WTC11 (cell line): ENCODE measurements at regions not wholly inside any gene's neighbourhood (a gene's known extent, or its start where the extent isn't known, plus 50 kb on each side); places are given as distances from the start of the nearest gene placed in this dataset.

Experiments used
- ATAC-seq: fragments of 200-7000 bp; cut with Tn5 transposase; 2 replicates; pipeline ENCODE4 v1.10.0; 2021; ENCODE audit warnings: mild to moderate bottlenecking, moderate library complexity
- CTCF ChIA-PET: fragments of 300-600 bp; sonication (Branson Sonifier 250); formaldehyde crosslinking; loops from one replicate; lab custom pipeline; 2021; ENCODE audit warnings: antibody characterized with exemption; lab: Charles Lee
- POLR2A ChIA-PET: fragments of 350-600 bp; sonication (Branson Sonifier 250); formaldehyde crosslinking; loops from one replicate; lab custom pipeline; 2021; ENCODE audit warnings: antibody characterized with exemption; lab: Charles Lee
- DNase-seq: peaks from one replicate; pipeline ENCODE4 v3.0.0; 2021; ENCODE audit warnings: low spot score
- H3K27ac Mint-ChIP-seq: 2 replicates; pipeline ENCODE4 v1.8.0; 2021; ENCODE audit warnings: mixed read lengths
- H3K27me3 Mint-ChIP-seq: 2 replicates; pipeline ENCODE4 v1.8.0; 2021; ENCODE audit warnings: low read depth, mild to moderate bottlenecking, moderate library complexity, mixed read lengths
- H3K36me3 Mint-ChIP-seq: 2 replicates; pipeline ENCODE4 v1.8.0; 2021; ENCODE audit warnings: mixed read lengths
- H3K4me1 Mint-ChIP-seq: 2 replicates; pipeline ENCODE4 v1.8.0; 2022; ENCODE audit warnings: mixed read lengths
- H3K4me3 Mint-ChIP-seq: 2 replicates; pipeline ENCODE4 v1.8.0; 2021; ENCODE audit warnings: mild to moderate bottlenecking, moderate library complexity, mixed read lengths
- H3K9me3 Mint-ChIP-seq: 2 replicates; pipeline ENCODE4 v1.8.0; 2021; ENCODE audit warnings: mixed read lengths
- GRHL2 ChIP-seq: fragments of 250-450 bp; sonication (Bioruptor Pico); IDR thresholded peaks from 2 replicates; pipeline ENCODE4 v1.8.0; 2022; ENCODE audit warnings: mild to moderate bottlenecking, moderate library complexity; ENCODE audit not compliant: insufficient replicate concordance, severe bottlenecking
- NFYB ChIP-seq: sonication (generic); formaldehyde crosslinking; conservative IDR thresholded peaks from 2 replicates; pipeline ENCODE4 v1.8.0; 2022; ENCODE audit warnings: low read depth, missing genetic modification reagents
- PRRX2 ChIP-seq: fragments of 250-450 bp; sonication (Bioruptor Pico); IDR thresholded peaks from 2 replicates; pipeline ENCODE4 v1.8.0; 2021; ENCODE audit warnings: mild to moderate bottlenecking
- SMAD4 ChIP-seq: sonication (generic); formaldehyde crosslinking; IDR thresholded peaks from 2 replicates; pipeline ENCODE4 v1.8.0; 2022; ENCODE audit warnings: mild to moderate bottlenecking, missing genetic modification reagents
- ZNF121 ChIP-seq: sonication (generic); formaldehyde crosslinking; IDR thresholded peaks from 2 replicates; pipeline ENCODE4 v1.8.0; 2023; ENCODE audit warnings: missing genetic modification reagents
- ZNF396 ChIP-seq: fragments of 250-450 bp; sonication (Bioruptor Pico); IDR thresholded peaks from 2 replicates; pipeline ENCODE4 v1.8.0; 2021; ENCODE audit warnings: mild to moderate bottlenecking, moderate library complexity, borderline replicate concordance
- ZNF416 ChIP-seq: fragments of 250-450 bp; sonication (Bioruptor Pico); IDR thresholded peaks from 2 replicates; pipeline ENCODE4 v1.9.0; 2021; ENCODE audit warnings: mild to moderate bottlenecking, inconsistent platforms
- TF ChIP-seq, protein P1 (sequence below): sonication (generic); formaldehyde crosslinking; IDR thresholded peaks from 2 replicates; pipeline ENCODE4 v1.8.1; 2022; ENCODE audit warnings: low read depth, missing genetic modification reagents, borderline replicate concordance
- TF ChIP-seq, protein P2 (sequence below): fragments of 250-450 bp; sonication (Bioruptor Pico); IDR thresholded peaks from 2 replicates; pipeline ENCODE4 v1.9.0; 2021; ENCODE audit warnings: mild to moderate bottlenecking, borderline replicate concordance
- TF ChIP-seq, protein P3 (sequence below): fragments of 250-450 bp; sonication (Bioruptor Pico); IDR thresholded peaks from 2 replicates; pipeline ENCODE4 v1.9.0; 2021; ENCODE audit warnings: mild to moderate bottlenecking
- TF ChIP-seq, protein P4 (sequence below): sonication (generic); formaldehyde crosslinking; IDR thresholded peaks from 2 replicates; pipeline ENCODE4 v1.8.1; 2023; ENCODE audit warnings: mild to moderate bottlenecking, missing genetic modification reagents, borderline replicate concordance
- TF ChIP-seq, protein P5 (sequence below): fragments of 250-450 bp; sonication (Bioruptor Pico); IDR thresholded peaks from 2 replicates; pipeline ENCODE4 v2.1.2; 2022; ENCODE audit warnings: mild to moderate bottlenecking, moderate library complexity
- TF ChIP-seq, protein P6 (sequence below): sonication (generic); formaldehyde crosslinking; IDR thresholded peaks from 2 replicates; pipeline ENCODE4 v1.8.0; 2022; ENCODE audit warnings: missing genetic modification reagents
- TF ChIP-seq, protein P7 (sequence below): fragments of 250-450 bp; sonication (Bioruptor Pico); IDR thresholded peaks from 2 replicates; pipeline ENCODE4 v1.9.0; 2021; ENCODE audit warnings: mild to moderate bottlenecking

DNA sequence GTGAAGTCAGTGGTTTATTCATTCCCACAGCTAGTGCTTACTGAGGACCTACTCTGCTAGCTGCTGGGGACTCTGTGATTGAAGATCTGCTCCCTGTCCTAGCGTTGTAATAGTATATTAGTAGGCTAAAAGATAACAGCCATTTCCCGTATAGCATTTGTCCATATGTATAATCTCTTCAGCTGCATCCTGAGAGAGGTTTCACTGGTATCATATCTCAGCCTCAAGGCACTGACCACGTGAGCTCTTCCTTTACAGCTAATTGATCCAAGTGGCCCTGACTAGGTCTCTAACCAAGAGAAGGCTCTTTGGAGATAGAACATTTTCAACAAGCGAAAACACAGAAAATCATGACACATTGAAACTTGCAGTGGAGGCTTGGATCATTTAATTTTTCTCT, 110.2 kb downstream of the APIP start:
- H3K36me3 Mint-ChIP-seq: peaks cover 4% of the 10 kb centered on the region; the same call in 1 of the 2 replicates
- no peaks in the 10 kb centered on the region for H3K4me1 Mint-ChIP-seq
- H3K4me3 Mint-ChIP-seq: no peak overlapping the region
- no peaks in the 10 kb centered on the region for H3K27me3 Mint-ChIP-seq
- DNase-seq (no peak), ATAC-seq (no peak)
- no peaks in the 10 kb centered on the region; the same call in 1 of the 2 replicates for H3K9me3 Mint-ChIP-seq
- POLR2A ChIA-PET: no interaction called here
- H3K27ac Mint-ChIP-seq: no peak overlapping the region
- CTCF ChIA-PET: interaction anchor here (1.5 kb wide), 1 partner anchor 15 kb away, joined by 4 read pairs; no protein-coding TSS in a partner anchor
- TF ChIP-seq SMAD4 (CRISPR knock-in tag) (no peak), ZNF416 (no peak), PRRX2 (CRISPR knock-in tag) (no peak), ZNF121 (CRISPR knock-in tag) (no peak), GRHL2 (CRISPR knock-in tag) (no peak), NFYB (CRISPR knock-in tag) (no peak), ZNF396 (CRISPR knock-in tag) (no peak)
- TF ChIP-seq, protein P1, sequence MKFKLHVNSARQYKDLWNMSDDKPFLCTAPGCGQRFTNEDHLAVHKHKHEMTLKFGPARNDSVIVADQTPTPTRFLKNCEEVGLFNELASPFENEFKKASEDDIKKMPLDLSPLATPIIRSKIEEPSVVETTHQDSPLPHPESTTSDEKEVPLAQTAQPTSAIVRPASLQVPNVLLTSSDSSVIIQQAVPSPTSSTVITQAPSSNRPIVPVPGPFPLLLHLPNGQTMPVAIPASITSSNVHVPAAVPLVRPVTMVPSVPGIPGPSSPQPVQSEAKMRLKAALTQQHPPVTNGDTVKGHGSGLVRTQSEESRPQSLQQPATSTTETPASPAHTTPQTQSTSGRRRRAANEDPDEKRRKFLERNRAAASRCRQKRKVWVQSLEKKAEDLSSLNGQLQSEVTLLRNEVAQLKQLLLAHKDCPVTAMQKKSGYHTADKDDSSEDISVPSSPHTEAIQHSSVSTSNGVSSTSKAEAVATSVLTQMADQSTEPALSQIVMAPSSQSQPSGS: no peak
- TF ChIP-seq, protein P2, sequence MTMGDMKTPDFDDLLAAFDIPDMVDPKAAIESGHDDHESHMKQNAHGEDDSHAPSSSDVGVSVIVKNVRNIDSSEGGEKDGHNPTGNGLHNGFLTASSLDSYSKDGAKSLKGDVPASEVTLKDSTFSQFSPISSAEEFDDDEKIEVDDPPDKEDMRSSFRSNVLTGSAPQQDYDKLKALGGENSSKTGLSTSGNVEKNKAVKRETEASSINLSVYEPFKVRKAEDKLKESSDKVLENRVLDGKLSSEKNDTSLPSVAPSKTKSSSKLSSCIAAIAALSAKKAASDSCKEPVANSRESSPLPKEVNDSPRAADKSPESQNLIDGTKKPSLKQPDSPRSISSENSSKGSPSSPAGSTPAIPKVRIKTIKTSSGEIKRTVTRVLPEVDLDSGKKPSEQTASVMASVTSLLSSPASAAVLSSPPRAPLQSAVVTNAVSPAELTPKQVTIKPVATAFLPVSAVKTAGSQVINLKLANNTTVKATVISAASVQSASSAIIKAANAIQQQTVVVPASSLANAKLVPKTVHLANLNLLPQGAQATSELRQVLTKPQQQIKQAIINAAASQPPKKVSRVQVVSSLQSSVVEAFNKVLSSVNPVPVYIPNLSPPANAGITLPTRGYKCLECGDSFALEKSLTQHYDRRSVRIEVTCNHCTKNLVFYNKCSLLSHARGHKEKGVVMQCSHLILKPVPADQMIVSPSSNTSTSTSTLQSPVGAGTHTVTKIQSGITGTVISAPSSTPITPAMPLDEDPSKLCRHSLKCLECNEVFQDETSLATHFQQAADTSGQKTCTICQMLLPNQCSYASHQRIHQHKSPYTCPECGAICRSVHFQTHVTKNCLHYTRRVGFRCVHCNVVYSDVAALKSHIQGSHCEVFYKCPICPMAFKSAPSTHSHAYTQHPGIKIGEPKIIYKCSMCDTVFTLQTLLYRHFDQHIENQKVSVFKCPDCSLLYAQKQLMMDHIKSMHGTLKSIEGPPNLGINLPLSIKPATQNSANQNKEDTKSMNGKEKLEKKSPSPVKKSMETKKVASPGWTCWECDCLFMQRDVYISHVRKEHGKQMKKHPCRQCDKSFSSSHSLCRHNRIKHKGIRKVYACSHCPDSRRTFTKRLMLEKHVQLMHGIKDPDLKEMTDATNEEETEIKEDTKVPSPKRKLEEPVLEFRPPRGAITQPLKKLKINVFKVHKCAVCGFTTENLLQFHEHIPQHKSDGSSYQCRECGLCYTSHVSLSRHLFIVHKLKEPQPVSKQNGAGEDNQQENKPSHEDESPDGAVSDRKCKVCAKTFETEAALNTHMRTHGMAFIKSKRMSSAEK (CRISPR knock-in tag): no peak
- TF ChIP-seq, protein P3, sequence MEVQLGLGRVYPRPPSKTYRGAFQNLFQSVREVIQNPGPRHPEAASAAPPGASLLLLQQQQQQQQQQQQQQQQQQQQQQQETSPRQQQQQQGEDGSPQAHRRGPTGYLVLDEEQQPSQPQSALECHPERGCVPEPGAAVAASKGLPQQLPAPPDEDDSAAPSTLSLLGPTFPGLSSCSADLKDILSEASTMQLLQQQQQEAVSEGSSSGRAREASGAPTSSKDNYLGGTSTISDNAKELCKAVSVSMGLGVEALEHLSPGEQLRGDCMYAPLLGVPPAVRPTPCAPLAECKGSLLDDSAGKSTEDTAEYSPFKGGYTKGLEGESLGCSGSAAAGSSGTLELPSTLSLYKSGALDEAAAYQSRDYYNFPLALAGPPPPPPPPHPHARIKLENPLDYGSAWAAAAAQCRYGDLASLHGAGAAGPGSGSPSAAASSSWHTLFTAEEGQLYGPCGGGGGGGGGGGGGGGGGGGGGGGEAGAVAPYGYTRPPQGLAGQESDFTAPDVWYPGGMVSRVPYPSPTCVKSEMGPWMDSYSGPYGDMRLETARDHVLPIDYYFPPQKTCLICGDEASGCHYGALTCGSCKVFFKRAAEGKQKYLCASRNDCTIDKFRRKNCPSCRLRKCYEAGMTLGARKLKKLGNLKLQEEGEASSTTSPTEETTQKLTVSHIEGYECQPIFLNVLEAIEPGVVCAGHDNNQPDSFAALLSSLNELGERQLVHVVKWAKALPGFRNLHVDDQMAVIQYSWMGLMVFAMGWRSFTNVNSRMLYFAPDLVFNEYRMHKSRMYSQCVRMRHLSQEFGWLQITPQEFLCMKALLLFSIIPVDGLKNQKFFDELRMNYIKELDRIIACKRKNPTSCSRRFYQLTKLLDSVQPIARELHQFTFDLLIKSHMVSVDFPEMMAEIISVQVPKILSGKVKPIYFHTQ (CRISPR knock-in tag): no peak
- TF ChIP-seq, protein P4, sequence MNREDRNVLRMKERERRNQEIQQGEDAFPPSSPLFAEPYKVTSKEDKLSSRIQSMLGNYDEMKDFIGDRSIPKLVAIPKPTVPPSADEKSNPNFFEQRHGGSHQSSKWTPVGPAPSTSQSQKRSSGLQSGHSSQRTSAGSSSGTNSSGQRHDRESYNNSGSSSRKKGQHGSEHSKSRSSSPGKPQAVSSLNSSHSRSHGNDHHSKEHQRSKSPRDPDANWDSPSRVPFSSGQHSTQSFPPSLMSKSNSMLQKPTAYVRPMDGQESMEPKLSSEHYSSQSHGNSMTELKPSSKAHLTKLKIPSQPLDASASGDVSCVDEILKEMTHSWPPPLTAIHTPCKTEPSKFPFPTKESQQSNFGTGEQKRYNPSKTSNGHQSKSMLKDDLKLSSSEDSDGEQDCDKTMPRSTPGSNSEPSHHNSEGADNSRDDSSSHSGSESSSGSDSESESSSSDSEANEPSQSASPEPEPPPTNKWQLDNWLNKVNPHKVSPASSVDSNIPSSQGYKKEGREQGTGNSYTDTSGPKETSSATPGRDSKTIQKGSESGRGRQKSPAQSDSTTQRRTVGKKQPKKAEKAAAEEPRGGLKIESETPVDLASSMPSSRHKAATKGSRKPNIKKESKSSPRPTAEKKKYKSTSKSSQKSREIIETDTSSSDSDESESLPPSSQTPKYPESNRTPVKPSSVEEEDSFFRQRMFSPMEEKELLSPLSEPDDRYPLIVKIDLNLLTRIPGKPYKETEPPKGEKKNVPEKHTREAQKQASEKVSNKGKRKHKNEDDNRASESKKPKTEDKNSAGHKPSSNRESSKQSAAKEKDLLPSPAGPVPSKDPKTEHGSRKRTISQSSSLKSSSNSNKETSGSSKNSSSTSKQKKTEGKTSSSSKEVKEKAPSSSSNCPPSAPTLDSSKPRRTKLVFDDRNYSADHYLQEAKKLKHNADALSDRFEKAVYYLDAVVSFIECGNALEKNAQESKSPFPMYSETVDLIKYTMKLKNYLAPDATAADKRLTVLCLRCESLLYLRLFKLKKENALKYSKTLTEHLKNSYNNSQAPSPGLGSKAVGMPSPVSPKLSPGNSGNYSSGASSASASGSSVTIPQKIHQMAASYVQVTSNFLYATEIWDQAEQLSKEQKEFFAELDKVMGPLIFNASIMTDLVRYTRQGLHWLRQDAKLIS (CRISPR knock-in tag): no peak
- TF ChIP-seq, protein P5, sequence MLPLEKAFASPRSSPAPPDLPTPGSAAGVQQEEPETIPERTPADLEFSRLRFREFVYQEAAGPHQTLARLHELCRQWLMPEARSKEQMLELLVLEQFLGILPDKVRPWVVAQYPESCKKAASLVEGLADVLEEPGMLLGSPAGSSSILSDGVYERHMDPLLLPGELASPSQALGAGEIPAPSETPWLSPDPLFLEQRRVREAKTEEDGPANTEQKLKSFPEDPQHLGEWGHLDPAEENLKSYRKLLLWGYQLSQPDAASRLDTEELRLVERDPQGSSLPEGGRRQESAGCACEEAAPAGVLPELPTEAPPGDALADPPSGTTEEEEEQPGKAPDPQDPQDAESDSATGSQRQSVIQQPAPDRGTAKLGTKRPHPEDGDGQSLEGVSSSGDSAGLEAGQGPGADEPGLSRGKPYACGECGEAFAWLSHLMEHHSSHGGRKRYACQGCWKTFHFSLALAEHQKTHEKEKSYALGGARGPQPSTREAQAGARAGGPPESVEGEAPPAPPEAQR (CRISPR knock-in tag): no peak
- TF ChIP-seq, protein P6, sequence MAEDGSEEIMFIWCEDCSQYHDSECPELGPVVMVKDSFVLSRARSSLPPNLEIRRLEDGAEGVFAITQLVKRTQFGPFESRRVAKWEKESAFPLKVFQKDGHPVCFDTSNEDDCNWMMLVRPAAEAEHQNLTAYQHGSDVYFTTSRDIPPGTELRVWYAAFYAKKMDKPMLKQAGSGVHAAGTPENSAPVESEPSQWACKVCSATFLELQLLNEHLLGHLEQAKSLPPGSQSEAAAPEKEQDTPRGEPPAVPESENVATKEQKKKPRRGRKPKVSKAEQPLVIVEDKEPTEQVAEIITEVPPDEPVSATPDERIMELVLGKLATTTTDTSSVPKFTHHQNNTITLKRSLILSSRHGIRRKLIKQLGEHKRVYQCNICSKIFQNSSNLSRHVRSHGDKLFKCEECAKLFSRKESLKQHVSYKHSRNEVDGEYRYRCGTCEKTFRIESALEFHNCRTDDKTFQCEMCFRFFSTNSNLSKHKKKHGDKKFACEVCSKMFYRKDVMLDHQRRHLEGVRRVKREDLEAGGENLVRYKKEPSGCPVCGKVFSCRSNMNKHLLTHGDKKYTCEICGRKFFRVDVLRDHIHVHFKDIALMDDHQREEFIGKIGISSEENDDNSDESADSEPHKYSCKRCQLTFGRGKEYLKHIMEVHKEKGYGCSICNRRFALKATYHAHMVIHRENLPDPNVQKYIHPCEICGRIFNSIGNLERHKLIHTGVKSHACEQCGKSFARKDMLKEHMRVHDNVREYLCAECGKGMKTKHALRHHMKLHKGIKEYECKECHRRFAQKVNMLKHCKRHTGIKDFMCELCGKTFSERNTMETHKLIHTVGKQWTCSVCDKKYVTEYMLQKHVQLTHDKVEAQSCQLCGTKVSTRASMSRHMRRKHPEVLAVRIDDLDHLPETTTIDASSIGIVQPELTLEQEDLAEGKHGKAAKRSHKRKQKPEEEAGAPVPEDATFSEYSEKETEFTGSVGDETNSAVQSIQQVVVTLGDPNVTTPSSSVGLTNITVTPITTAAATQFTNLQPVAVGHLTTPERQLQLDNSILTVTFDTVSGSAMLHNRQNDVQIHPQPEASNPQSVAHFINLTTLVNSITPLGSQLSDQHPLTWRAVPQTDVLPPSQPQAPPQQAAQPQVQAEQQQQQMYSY (CRISPR knock-in tag): no peak
- TF ChIP-seq, protein P7, sequence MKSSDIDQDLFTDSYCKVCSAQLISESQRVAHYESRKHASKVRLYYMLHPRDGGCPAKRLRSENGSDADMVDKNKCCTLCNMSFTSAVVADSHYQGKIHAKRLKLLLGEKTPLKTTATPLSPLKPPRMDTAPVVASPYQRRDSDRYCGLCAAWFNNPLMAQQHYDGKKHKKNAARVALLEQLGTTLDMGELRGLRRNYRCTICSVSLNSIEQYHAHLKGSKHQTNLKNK (CRISPR knock-in tag): no peak
